NOMO-1 treated with dmso at 0.1 percent for 144 hours (cell line): ENCODE measurements at regions not wholly inside any gene's neighbourhood (a gene's known extent, or its start where the extent isn't known, plus 50 kb on each side); places are given as distances from the start of the nearest gene placed in this dataset.
"Not testable (repeated sequence)": the region's sequence is repeated elsewhere in the genome, so short reads cannot be mapped to it uniquely, and the experiment has no call there.

Experiments used
- DNase-seq: peaks from one replicate; lab custom pipeline; 2025; ENCODE audit not compliant: unreplicated experiment; lab: John Stamatoyannopoulos, UW

- no peak for DNase-seq
Measured at GRCh38 chr1:173300061-173301044, 93.2 kb upstream of the TNFSF4 start.

GRCh38 chr1:173301507-173301906 is 94.4 kb upstream of the TNFSF4 start:
- DNase-seq: no peak

DNA sequence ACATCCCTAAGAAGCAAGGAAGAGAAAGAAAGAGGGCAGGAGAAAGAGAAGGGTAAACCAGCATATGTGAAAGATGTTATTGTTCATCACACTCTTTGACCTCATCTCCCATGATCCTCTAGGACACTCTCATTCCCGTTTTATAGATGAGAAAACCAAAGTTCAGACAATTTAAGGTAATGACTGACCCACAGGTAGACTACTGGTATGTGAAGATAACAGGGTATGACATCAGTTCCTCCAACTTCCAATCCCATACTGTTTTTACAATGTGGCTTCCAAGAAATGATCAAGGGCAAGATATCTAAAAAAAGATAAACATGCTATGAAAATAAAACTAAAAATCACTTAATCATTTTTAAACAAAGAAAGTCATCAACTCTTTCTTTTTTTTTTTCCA is 95.2 kb upstream of the TNFSF4 start:
- no peak for DNase-seq

GRCh38 chr1:173302890-173303829 is 96.0 kb upstream of the TNFSF4 start:
- no peak for DNase-seq

GRCh38 chr1:173303984-173304383 is 96.9 kb upstream of the TNFSF4 start:
- DNase-seq: no peak

DNA sequence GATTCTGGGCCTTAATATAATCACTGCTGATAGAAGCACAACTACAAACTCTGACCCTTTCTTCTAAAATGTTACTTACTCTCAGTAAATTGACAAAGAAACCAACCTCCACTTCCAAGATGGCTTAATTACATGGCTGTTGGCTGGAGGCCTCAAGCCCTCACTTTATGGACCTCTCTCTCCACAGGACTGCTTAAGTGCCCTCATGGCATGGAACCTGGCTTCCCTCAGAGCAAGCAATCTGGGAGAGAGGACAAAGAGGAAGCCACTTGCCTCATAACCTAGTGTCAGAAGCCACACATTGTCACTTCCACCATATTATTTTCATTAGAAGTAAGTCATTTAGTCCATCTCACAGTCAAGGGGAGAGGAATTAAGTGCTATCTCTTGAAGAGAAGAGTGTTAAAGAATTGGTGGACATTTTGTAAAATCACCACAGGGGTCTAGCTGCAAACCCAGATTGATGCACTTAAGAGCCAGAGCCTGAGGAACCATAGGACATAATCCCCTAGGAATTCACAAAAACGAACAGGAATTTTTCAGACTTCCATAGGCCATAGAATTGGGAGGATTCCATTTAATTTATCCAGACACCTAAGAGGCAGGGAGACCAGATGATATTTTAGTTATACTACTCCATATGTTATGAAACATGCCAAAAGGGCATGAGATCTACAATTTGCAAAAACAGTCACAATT is 97.5 kb upstream of the TNFSF4 start:
- DNase-seq: no peak

DNA sequence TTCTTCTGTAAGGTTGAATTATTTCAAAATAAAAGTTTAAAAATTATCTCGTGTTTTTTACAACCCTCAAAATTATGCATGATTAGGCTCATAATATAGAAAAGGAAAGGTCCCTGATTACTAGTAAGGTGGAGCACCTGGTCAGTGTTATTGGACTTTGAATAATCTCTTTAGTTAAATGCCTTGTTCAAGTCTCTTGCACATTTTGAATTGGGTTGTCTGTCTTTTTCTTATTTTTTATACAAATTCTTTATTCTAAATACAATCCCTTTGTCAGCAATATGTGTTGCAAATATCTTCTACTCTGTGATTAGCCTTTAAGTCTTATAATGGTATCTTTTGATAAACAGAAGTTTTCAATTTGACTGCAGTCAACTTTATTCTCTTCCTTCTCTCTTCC is 100.7 kb upstream of the TNFSF4 start:
- DNase-seq: no peak

- no peak for DNase-seq
Measured at GRCh38 chr1:173314656-173315055, 107.5 kb upstream of the TNFSF4 start.

- DNase-seq: no peak
Measured at GRCh38 chr1:173315296-173315695, 108.2 kb upstream of the TNFSF4 start.

DNA sequence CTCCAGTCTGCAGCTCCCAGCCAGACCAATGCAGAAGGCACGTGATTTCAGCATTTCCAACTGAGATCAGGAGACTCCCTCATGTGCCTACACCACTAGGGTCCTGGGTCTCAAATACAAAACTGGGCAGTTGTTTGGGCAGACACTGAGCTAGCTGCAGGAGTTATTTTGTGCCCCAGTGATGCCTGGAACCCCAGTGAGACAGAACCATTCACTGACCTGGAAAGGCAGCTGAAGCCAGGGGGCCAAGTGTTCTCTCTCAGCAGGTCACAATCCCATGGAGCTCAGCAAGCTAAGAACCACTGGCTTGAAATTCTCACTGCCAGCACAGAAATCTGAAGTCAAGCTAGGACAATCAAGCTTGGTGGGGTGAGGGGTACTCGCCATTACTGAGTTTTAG is 111.7 kb upstream of the TNFSF4 start:
- DNase-seq: no peak

- not testable (repeated sequence) for DNase-seq
Measured at GRCh38 chr1:173324352-173324751, 117.2 kb upstream of the TNFSF4 start.

DNA sequence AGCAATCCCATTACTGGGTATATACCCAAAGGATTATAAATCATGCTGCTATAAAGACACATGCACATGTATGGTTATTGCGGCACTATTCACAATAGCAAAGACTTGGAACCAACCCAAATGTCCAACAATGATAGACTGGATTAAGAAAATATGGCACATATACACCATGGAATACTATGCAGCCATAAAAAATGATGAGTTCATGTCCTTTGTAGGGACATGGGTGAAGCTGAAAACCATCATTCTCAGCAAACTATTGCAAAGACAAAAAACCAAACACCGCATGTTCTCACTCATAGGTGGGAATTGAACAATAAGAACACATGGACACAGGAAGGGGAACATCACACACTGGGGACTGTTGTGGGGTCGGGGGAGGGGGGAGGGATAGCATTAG is 120.9 kb upstream of the TNFSF4 start:
- DNase-seq: not testable (repeated sequence)

DNA sequence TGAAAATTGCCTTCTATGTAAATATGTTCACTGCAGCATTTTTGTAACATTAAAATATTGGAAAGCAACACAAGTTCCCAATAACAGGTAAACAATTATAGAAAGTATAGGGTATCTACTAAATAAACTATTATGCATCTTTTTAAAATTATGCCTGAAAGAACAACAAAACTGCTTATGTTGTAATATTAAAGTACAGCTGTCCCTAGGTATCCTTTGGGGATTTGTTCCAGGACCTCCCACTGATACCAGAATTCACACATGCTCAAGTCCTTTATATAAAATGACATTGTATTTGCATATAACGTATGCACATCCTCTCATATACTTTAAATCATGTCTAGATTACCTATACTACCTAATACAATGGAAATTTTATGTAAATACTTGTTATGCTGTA is 121.8 kb upstream of the TNFSF4 start:
- no peak for DNase-seq

DNA sequence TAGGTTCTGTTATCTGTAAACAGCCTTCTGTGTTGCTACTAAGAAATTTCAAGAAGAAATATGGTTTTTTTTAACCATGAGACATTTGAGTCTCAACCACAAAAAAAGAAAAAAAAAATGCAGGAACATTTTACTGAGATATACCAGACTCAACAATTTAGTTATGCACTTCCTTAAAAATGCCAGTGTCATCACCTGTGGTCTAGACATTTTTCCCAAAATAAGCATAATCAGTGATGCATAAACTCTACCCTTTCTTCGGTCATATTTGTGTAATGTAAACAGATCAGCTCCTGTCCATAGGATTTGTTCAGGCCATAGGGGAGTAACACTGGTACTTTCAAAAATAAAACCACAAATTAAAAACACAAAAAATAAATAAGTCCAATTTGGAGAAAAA is 122.6 kb upstream of the TNFSF4 start:
- DNase-seq: no peak

DNA sequence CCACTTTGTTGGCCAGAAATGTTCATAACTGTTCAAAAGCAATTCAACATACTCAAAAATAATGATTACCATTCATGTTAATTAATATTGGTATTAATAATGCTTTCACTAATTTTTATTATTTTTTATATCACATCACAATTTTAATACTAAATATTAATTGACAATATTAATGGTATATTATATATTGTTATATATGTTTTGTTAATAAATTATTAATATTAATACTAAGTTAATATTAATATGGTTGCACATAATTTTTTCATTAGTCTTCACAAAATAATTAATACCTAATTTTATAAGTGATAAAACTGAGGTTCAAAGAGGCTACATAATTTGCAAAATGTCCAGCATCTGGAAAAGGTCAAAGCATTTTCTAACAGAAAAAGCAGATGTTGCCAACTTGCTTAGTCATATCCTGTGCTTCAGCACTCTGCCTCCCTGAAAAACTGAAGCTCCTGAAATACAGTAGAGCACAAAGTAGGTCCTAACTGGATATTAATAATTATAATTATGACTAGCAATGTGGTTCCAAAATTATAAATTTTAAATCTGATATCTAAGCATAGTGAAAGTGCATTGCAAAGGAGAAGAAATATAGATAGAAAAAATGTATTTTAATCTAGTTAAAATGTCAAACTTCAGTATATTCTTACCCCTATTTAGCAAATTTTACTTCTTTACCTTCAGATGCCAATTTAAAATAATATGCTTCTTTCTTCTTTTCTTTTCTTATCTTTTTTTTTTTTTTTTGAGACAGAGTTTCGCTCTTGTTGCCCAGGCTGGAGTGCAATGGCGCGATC is 123.2 kb upstream of the TNFSF4 start:
- DNase-seq: no peak

DNA sequence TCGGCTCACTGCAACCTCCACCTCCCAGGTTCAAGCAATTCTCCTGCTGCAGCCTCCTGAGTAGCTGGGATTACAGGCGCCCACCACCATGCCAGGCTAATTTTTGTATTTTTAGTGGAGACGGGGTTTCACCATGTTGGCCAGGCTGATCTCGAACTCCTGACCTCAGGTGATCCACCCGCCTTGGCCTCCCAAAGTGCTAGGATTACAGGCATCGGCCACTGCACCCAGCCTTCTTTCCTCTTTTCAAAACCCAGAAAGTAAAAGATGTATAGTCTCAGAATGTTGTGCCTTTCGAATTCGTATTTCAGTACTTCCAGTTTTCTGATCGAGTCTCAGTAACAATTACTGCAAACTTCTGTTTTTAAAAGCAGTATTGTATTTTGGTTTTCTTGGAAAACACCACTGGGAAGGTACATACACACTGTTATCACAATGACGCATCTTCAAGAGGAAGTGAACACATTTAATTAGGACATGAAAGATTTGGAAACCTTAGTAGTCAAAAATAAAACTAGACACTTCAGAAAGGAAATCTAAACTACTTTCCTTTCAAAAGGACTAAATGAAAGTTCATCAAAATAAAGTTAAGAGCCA is 123.9 kb upstream of the TNFSF4 start:
- not testable (repeated sequence) for DNase-seq

DNA sequence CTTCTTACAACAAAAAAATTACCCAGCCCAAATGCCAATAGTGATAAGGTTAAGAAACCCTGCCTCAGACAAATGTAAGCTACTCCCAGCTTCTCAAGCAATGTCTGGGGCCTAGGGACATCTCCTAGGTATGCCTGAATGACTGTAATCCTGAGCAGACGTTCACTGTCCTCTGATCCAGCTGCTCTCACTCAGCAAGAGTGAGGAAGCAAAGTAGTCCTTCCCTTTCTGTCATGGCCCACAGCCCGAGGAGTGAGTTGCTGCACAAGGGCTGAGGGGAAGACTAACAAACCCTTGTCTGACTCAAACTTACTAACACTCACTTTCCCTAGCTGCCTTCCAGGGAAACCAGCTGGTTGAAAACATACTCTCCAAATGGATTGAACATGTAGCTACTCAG is 124.9 kb upstream of the TNFSF4 start:
- DNase-seq: no peak

DNA sequence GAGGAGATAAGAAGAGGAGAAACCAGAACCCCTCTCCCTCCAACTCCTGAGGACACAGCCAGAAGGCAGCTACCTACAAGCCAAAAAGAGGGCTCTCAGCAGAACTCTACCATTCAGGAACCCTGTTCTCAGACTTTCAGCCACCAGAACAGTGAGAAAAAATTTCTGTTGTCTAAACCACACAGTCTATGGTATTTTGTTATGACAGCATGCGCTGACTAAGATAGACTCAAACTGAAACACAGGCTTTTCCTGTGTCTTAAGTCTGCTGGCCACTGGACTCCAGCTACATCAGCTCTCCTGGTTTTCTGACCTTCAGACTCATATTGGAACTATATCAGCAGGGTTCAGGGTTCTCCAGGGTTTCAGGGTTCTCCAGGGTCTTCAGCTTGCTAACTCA is 126.5 kb upstream of the TNFSF4 start:
- DNase-seq: no peak

GRCh38 chr1:173337126-173337525 is 130.0 kb upstream of the TNFSF4 start:
- DNase-seq: no peak

- DNase-seq: no peak
Measured at GRCh38 chr1:173341307-173341706, 134.2 kb upstream of the TNFSF4 start.
